Common myeloid progenitor, CD34-positive (primary cell): ENCODE measurements at regions not wholly inside any gene's neighbourhood (a gene's known extent, or its start where the extent isn't known, plus 50 kb on each side); places are given as distances from the start of the nearest gene placed in this dataset.

Source experiments
- CTCF ChIA-PET: fragments of 350-600 bp; sonication (Branson Sonifier 250); formaldehyde crosslinking; loops from one replicate; lab custom pipeline; 2021; ENCODE audit warnings: antibody characterized with exemption; lab: Charles Lee
- POLR2A ChIA-PET: fragments of 350-600 bp; sonication (Branson Sonifier 250); formaldehyde crosslinking; loops from one replicate; lab custom pipeline; 2021; ENCODE audit warnings: antibody characterized with exemption; lab: Charles Lee
- DNase-seq, 3 donors: peaks; one replicate each; pipeline versions ENCODE4 v3.0.0 to v3.0.0-alpha.2; 2013
- H3K27ac ChIP-seq, 2 experiments: 1 replicate in 1 of 2; 2 replicates in 1 of 2; pipeline ENCODE4 v1.7.0; 2013; ENCODE audit warnings: inconsistent platforms in 2 of 2, low read length in 2 of 2, mild to moderate bottlenecking in 2 of 2, low read depth in 1 of 2, moderate library complexity in 1 of 2; ENCODE audit not compliant: severe bottlenecking in 2 of 2, insufficient read depth in 1 of 2, poor library complexity in 1 of 2
- H3K27me3 ChIP-seq, 5 experiments: replicated peaks in 2 of 5; 1 replicate in 3 of 5; 2 replicates in 2 of 5; pipeline versions ENCODE4 v1.6.1 to v1.7.0; 2013; ENCODE audit warnings: low read length in 4 of 5, mild to moderate bottlenecking in 2 of 5, moderate library complexity in 2 of 5, inconsistent platforms in 1 of 5; ENCODE audit not compliant: insufficient read depth in 5 of 5, control insufficient read depth in 4 of 5
- H3K36me3 ChIP-seq, 4 experiments: 1 replicate in 2 of 4; 2 replicates in 2 of 4; pipeline versions ENCODE4 v1.6.1 to v1.7.0; 2013; ENCODE audit warnings: low read length in 3 of 4, control low read depth in 1 of 4, mild to moderate bottlenecking in 1 of 4; ENCODE audit not compliant: control insufficient read depth in 4 of 4, insufficient read depth in 4 of 4
- H3K4me1 ChIP-seq, 4 experiments: 1 replicate in 3 of 4; 2 replicates in 1 of 4; pipeline versions ENCODE4 v1.6.1 to v1.7.1; 2013; ENCODE audit warnings: low read length in 3 of 4, mild to moderate bottlenecking in 3 of 4, control low read depth in 1 of 4, inconsistent platforms in 1 of 4, moderate library complexity in 1 of 4; ENCODE audit not compliant: control insufficient read depth in 4 of 4, insufficient read depth in 4 of 4; ENCODE audit errors: control extremely low read depth in 1 of 4
- H3K4me3 ChIP-seq, 7 experiments: 1 replicate in 4 of 7; 2 replicates in 3 of 7; pipeline versions ENCODE4 v1.5.1 to v1.7.0; 2013; ENCODE audit warnings: mild to moderate bottlenecking in 7 of 7, low read length in 6 of 7, moderate library complexity in 6 of 7, inconsistent platforms in 2 of 7, low read depth in 2 of 7, control low read depth in 1 of 7; ENCODE audit not compliant: insufficient read depth in 4 of 7, control insufficient read depth in 1 of 7; ENCODE audit errors: extremely low read depth in 1 of 7
- H3K9me3 ChIP-seq, 5 experiments: 1 replicate in 4 of 5; 2 replicates in 1 of 5; pipeline versions ENCODE4 v1.6.1 to v1.7.1; 2013; ENCODE audit warnings: low read length in 4 of 5, mild to moderate bottlenecking in 2 of 5, inconsistent platforms in 1 of 5, low read depth in 1 of 5, moderate library complexity in 1 of 5; ENCODE audit not compliant: control insufficient read depth in 4 of 5, insufficient read depth in 2 of 5; ENCODE audit errors: control extremely low read depth in 1 of 5
- WGBS: methylation state at CpG from one replicate; pipeline ENCODE4 v1.1.5; 2013; ENCODE audit not compliant: insufficient coverage; 5-methylcytosine and 5-hydroxymethylcytosine counted together

DNA sequence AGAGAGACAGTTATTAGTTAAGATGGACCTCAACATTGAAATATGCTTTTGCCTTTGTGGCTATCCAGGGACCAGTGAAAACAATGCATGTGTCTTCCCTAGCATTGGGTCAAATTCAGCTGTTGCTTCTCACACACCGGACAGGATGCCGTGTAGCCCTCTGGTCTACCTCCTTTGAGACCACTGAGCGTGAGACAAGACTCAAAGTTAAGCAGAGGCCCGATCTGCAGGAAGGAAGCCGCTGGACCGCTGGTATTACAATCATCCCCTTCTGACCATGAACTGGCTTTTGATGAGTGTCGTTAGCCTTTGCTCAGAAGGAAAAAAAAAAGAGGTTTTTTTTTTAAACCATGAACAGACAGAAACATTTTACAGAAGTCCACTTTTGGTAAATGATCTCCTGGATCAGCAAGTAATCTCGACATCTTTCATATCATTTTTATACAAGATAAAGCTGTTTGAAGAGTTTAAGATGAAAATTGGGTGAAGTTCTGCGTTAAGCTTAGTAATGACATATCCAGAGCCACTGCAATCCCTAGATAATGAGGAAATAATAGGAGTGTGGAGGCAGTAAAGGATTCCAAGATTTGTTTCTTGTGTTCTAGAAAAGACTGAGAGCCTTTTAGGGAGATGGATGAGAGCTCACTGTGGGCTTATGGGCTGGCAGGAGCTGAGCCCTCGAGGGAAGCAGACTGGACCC is 622.8 kb downstream of the QKI start:
- Histone ChIP-seq H3K4me3 (peak overlapping the region in 2 of 7 experiments; percentile 25 to 41), H3K36me3 (no peaks in the 10 kb centered on the region), H3K4me1 (peaks cover 0 to 41% (median 12%) of the 10 kb centered on the region in 4 experiments), H3K27me3 (no peaks in the 10 kb centered on the region), H3K9me3 (no peaks in the 10 kb centered on the region), H3K27ac (no peak overlapping the region)
- 44% methylated on average over 4 of the region's 10 CpGs for WGBS
- ChIA-PET CTCF (interaction anchor here (1.6 to 1.9 kb wide), 2 partner anchors 38 to 82 kb away, joined by 3 to 4 read pairs; no protein-coding TSS in a partner anchor), POLR2A (no interaction called here)
- DNase-seq: peak; percentile 14 to 40 (median 24)

GRCh38 chr6:164035900-164036485 is 621.5 kb downstream of the QKI start:
- Histone ChIP-seq H3K9me3 (no peaks in the 10 kb centered on the region), H3K27me3 (no peaks in the 10 kb centered on the region), H3K4me1 (peaks cover 0 to 32% (median 11%) of the 10 kb centered on the region in 4 experiments), H3K36me3 (no peaks in the 10 kb centered on the region), H3K4me3 (no peak overlapping the region), H3K27ac (no peak overlapping the region)
- CTCF ChIA-PET: interaction anchor here (1.1 to 1.3 kb wide), 2 partner anchors 13 to 58 kb away, joined by 3 to 5 read pairs; no protein-coding TSS in a partner anchor
- DNase-seq: peak in 1 of 3 donors; percentile 30
- WGBS: 94% methylated on average over 5 of the region's 6 CpGs
- POLR2A ChIA-PET: no interaction called here

DNA sequence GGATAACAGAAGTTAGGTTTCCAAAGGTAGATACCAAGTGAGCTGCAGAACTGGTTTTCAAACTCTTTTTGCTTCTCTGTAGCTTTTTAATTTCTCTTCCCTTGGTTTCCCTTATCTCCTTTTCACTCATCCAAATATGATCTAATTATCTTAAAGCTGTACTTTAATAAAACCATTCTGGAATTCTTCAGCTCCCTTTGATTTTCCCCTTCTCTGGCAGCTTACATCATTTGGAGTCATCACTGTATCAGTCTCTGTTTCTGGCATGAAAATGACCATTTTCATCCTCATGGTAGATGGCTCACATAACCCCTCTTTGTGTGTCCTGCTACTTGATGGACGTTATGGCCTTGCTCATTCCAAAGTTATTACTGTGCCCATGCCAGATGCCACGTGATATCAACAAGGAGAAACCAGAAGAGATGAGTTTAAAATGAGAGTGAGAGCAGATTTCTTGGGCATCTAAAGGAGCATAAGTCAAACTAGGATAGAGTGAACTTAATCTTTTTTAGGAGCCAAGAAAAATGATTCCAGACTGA is 620.2 kb downstream of the QKI start:
- DNase-seq: no peak
- CTCF ChIA-PET: interaction anchor here (1.1 kb wide), 1 partner anchor 11 kb away, joined by 5 read pairs; no protein-coding TSS in a partner anchor
- WGBS: 50% methylated on average over 2 of the region's 2 CpGs

DNA sequence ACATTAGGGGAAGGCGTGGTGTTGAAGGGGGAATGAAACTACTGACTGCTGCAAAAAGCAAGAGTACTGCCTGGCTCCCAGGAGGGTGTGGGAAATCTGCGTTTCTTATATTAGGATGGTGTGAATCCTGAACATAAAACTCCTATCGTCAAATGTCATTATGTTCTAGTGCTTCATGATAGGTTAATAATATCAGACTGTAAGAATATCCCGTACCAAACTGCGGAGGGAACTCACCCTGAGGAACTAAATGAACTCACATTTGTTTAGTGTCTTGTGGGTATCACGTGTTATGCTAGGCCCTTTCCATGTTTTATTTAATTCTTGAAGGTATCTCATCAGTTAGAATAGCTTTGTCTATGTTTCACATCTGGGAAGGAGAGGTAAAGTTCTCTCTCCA is 610.7 kb downstream of the QKI start:
- ChIA-PET POLR2A (no interaction called here), CTCF (interaction anchor here (1.0 to 1.3 kb wide), 2 partner anchors 15 to 16 kb away, joined by 3 read pairs; no protein-coding TSS in a partner anchor)
- Histone ChIP-seq H3K4me1 (peaks cover 0 to 27% (median 9%) of the 10 kb centered on the region in 4 experiments), H3K4me3 (no peak overlapping the region), H3K36me3 (no peaks in the 10 kb centered on the region), H3K27me3 (no peaks in the 10 kb centered on the region), H3K27ac (no peak overlapping the region), H3K9me3 (no peaks in the 10 kb centered on the region)
- 90% methylated on average over 5 of the region's 6 CpGs for WGBS
- no peak for DNase-seq

More for the DNA sequence above, 620.2 kb downstream of the QKI start:
- POLR2A ChIA-PET: no interaction called here
- Histone ChIP-seq H3K27me3 (no peaks in the 10 kb centered on the region), H3K4me3 (no peak overlapping the region), H3K36me3 (no peaks in the 10 kb centered on the region), H3K27ac (no peak overlapping the region), H3K4me1 (peaks cover 0 to 26% (median 8%) of the 10 kb centered on the region in 4 experiments), H3K9me3 (no peaks in the 10 kb centered on the region)

DNA sequence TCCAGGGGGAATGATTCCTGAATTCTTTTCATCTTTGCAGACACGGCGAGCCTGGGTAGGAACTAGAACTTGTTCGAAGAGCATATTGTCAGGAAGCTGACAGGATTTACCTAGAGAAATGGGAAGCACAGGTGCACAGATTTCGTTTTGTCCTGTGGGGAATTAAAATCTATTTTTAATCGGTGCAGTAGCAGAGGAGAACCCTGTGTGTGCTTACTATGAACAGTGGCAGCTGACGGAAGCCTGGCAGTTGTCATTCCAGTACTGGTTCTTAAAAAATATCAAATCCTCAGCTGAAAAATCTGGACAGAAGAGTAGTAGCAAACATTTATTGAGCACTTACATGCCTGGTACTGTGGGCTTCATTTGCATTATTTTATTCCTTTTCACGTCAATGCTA is 609.0 kb downstream of the QKI start:
- WGBS: 89% methylated on average over 7 of the region's 7 CpGs
- ChIA-PET POLR2A (no interaction called here), CTCF (interaction anchor here (1.0 kb wide), 1 partner anchor 12 kb away, joined by 5 read pairs; no protein-coding TSS in a partner anchor)
- H3K4me1 ChIP-seq: peaks cover 0 to 27% (median 9%) of the 10 kb centered on the region in 4 experiments
- no peaks in the 10 kb centered on the region for H3K27me3 ChIP-seq
- no peak overlapping the region for H3K27ac ChIP-seq
- no peak for DNase-seq
- no peak overlapping the region for H3K4me3 ChIP-seq
- H3K36me3 ChIP-seq: no peaks in the 10 kb centered on the region
- no peaks in the 10 kb centered on the region for H3K9me3 ChIP-seq

- CTCF ChIA-PET: interaction anchor here (1.0 kb wide), 1 partner anchor 13 kb away, joined by 5 read pairs; no protein-coding TSS in a partner anchor
- Histone ChIP-seq H3K4me1 (peaks cover 0 to 26% (median 9%) of the 10 kb centered on the region in 4 experiments), H3K27me3 (peaks cover 0 to 2% (median 0%) of the 10 kb centered on the region in 5 experiments), H3K4me3 (no peak overlapping the region), H3K27ac (no peak overlapping the region), H3K9me3 (no peaks in the 10 kb centered on the region), H3K36me3 (no peaks in the 10 kb centered on the region)
- POLR2A ChIA-PET: no interaction called here
- DNase-seq: no peak
- 91% methylated on average over 11 of the region's 13 CpGs for WGBS
These were observed 608.1 kb downstream of the QKI start for GRCh38 chr6:164022632-164023031.
